ENCODE measurements at regions not wholly inside any gene's neighbourhood (a gene's known extent, or its start where the extent isn't known, plus 50 kb on each side); places are given as distances from the start of the nearest gene placed in this dataset.

GRCh38 chr18:25490316-25490715, 138.3 kb upstream of the ZNF521 start:
- TF ChIP-seq CEBPB (IDR thresholded peaks at IDR 0.05; ENCODE audit: low read depth) (no peak), POLR2A (IDR thresholded peaks at IDR 0.05; ENCODE audit: borderline replicate concordance, extremely low read depth, insufficient read depth, insufficient read length) (no peak), ZNF274 (IDR thresholded peaks at IDR 0.05; ENCODE audit: low read depth, low read length) (no peak), POLR2AphosphoS5 (IDR thresholded peaks at IDR 0.05; ENCODE audit: low read depth, low read length) (no peak), ATF3 (IDR thresholded peaks at IDR 0.05) (no peak), MAX (IDR thresholded peaks at IDR 0.05) (no peak), JUND (IDR thresholded peaks at IDR 0.05) (no peak), RAD21 (IDR thresholded peaks at IDR 0.05; ENCODE audit: low read depth) (no peak), SP1 (IDR thresholded peaks at IDR 0.05; ENCODE audit: low read depth) (no peak), EZH2 (IDR thresholded peaks at IDR 0.05) (no peak), EZH2phosphoT487 (IDR thresholded peaks at IDR 0.05; ENCODE audit: borderline replicate concordance) (no peak), ZBTB33 (IDR thresholded peaks at IDR 0.05; ENCODE audit: extremely low read depth, insufficient replicate concordance, low read length) (no peak)
- TF ChIP-seq, protein P1, sequence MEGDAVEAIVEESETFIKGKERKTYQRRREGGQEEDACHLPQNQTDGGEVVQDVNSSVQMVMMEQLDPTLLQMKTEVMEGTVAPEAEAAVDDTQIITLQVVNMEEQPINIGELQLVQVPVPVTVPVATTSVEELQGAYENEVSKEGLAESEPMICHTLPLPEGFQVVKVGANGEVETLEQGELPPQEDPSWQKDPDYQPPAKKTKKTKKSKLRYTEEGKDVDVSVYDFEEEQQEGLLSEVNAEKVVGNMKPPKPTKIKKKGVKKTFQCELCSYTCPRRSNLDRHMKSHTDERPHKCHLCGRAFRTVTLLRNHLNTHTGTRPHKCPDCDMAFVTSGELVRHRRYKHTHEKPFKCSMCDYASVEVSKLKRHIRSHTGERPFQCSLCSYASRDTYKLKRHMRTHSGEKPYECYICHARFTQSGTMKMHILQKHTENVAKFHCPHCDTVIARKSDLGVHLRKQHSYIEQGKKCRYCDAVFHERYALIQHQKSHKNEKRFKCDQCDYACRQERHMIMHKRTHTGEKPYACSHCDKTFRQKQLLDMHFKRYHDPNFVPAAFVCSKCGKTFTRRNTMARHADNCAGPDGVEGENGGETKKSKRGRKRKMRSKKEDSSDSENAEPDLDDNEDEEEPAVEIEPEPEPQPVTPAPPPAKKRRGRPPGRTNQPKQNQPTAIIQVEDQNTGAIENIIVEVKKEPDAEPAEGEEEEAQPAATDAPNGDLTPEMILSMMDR (IDR thresholded peaks at IDR 0.05 in 2 of 3, conservative IDR thresholded peaks at IDR 0.05 in 1 of 3; ENCODE audit: borderline replicate concordance in 1 of 3, insufficient read depth in 1 of 3, low read depth in 2 of 3, low read length in 2 of 3) = no peak

All from HCT116 (cell line).